ENCODE measurements at regions not wholly inside any gene's neighbourhood (a gene's known extent, or its start where the extent isn't known, plus 50 kb on each side); places are given as distances from the start of the nearest gene placed in this dataset.

GRCh38 chr6:118397671-118398465 is 150.2 kb upstream of the PLN start:
- no peak for TF ChIP-seq CTCF (IDR thresholded peaks at IDR 0.05; ENCODE audit: low read length, missing control alignments)
- DNase-seq (ENCODE audit: low read depth) = no peak
- H3K4me3 ChIP-seq (replicated peaks; ENCODE audit: low read depth, low read length) = no peak overlapping the region

- no peak for TF ChIP-seq CTCF (IDR thresholded peaks at IDR 0.05; ENCODE audit: low read length, missing control alignments)
- no peak overlapping the region for H3K4me3 ChIP-seq (replicated peaks; ENCODE audit: low read depth, low read length)
- DNase-seq (ENCODE audit: low read depth) = no peak
Observed at GRCh38 chr6:118400098-118400497, 148.0 kb upstream of the PLN start.

- H3K4me3 ChIP-seq (replicated peaks; ENCODE audit: low read depth, low read length) = no peak overlapping the region
- DNase-seq (ENCODE audit: low read depth) = no peak
- no peak for TF ChIP-seq CTCF (IDR thresholded peaks at IDR 0.05; ENCODE audit: low read length, missing control alignments)
Observed at GRCh38 chr6:118400582-118400981, 147.5 kb upstream of the PLN start.

- no peak for TF ChIP-seq CTCF (IDR thresholded peaks at IDR 0.05; ENCODE audit: low read length, missing control alignments)
- DNase-seq (ENCODE audit: low read depth) = no peak
- no peak overlapping the region for H3K4me3 ChIP-seq (replicated peaks; ENCODE audit: low read depth, low read length)
Observed at GRCh38 chr6:118401325-118401975, 146.6 kb upstream of the PLN start.

- no peak overlapping the region for H3K4me3 ChIP-seq (replicated peaks; ENCODE audit: low read depth, low read length)
- no peak for DNase-seq (ENCODE audit: low read depth)
- TF ChIP-seq CTCF (IDR thresholded peaks at IDR 0.05; ENCODE audit: low read length, missing control alignments) = no peak
Observed at GRCh38 chr6:118403036-118403435, 145.1 kb upstream of the PLN start.

GRCh38 chr6:118408863-118409262 is 139.2 kb upstream of the PLN start:
- no peak overlapping the region for H3K4me3 ChIP-seq (replicated peaks; ENCODE audit: low read depth, low read length)
- no peak for DNase-seq (ENCODE audit: low read depth)
- TF ChIP-seq CTCF (IDR thresholded peaks at IDR 0.05; ENCODE audit: low read length, missing control alignments) = no peak

Data from fibroblast of pulmonary artery (primary cell).